RWPE1 (cell line): ENCODE measurements at regions not wholly inside any gene's neighbourhood (a gene's known extent, or its start where the extent isn't known, plus 50 kb on each side); places are given as distances from the start of the nearest gene placed in this dataset.

Source experiments
- CTCF ChIA-PET: fragments of 350-600 bp; sonication (Branson Sonifier 250); formaldehyde crosslinking; extraction: SDS; loops from one replicate; lab custom pipeline; 2021; lab: Yijun Ruan, JAX
- POLR2A ChIA-PET: fragments of 400-600 bp; formaldehyde crosslinking; extraction: SDS; loops from one replicate; lab custom pipeline; 2020; ENCODE audit warnings: antibody characterized with exemption; ENCODE audit not compliant: low non-redundant PET; lab: Yijun Ruan, JAX
- DNase-seq: peaks from one replicate; pipeline ENCODE4 v3.0.0; 2012; ENCODE audit warnings: low spot score
- H3K27ac ChIP-seq: fragments of 450-650 bp; 2 replicates; pipeline ENCODE4 v1.5.1; 2017
- CTCF ChIP-seq: fragments of 450-650 bp; conservative IDR thresholded peaks from 2 replicates; pipeline ENCODE4 v1.5.1; 2017; ENCODE audit warnings: low read depth, mild to moderate bottlenecking

DNA sequence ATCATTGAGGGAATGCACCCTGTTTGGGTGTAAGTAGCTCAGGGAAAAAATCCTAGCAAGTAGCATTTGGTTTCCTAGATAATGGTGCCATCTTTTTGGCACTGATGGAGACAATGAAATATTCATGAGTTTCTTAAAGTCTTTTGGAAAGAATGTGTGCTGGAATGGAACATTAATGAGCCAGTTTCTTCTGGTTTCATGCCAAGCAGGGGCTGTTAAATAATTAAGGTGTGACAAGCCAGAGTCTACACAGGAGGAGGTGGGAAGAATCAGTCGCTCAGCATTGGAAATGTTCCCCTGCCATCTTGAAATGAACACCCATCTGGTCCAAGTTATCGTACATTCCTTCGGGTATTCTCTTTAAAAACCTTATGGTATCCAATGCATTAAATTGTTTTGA, 457.3 kb downstream of the RIT2 start:
- ChIA-PET CTCF (no interaction called here), POLR2A (no interaction called here)
- H3K27ac ChIP-seq: no peak overlapping the region
- no peak for TF ChIP-seq CTCF
- no peak for DNase-seq

- no peak for DNase-seq
- H3K27ac ChIP-seq: no peak overlapping the region
- TF ChIP-seq CTCF: no peak
- ChIA-PET POLR2A (no interaction called here), CTCF (interaction anchor here (0.6 kb wide), 1 partner anchor 122 kb away, joined by 6 read pairs; no protein-coding TSS in a partner anchor)
Measured at GRCh38 chr18:42659187-42659586, 456.3 kb downstream of the RIT2 start.

GRCh38 chr18:42670860-42671259, 444.6 kb downstream of the RIT2 start:
- POLR2A ChIA-PET: no interaction called here

DNA sequence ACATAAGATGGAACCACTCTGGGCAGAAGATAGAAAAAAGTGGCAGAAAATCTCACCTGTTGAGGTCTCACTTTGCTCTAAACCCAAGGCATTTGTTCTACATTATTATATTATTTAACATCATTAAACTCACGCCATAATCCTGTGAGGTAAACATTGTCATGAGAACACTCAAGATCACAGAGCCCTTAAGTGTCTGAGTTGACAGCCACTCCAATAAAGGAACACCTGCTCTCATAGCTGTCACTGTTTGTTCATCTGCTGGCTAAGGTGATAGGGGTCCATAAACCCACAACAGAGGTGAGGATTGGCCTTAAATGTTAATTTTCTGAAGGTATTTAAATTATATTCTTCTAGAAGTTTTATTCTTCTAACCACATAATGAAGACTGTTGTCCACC, 439.7 kb downstream of the RIT2 start:
- H3K27ac ChIP-seq: no peak overlapping the region
- no peak for DNase-seq
- TF ChIP-seq CTCF: no peak
- POLR2A ChIA-PET: no interaction called here
- CTCF ChIA-PET: no interaction called here

More at GRCh38 chr18:42670860-42671259, 444.6 kb downstream of the RIT2 start:
- no peak overlapping the region for H3K27ac ChIP-seq
- DNase-seq: no peak
- no peak for TF ChIP-seq CTCF
- CTCF ChIA-PET: interaction anchor here (0.6 kb wide), 1 partner anchor 122 kb away, joined by 3 read pairs; no protein-coding TSS in a partner anchor

DNA sequence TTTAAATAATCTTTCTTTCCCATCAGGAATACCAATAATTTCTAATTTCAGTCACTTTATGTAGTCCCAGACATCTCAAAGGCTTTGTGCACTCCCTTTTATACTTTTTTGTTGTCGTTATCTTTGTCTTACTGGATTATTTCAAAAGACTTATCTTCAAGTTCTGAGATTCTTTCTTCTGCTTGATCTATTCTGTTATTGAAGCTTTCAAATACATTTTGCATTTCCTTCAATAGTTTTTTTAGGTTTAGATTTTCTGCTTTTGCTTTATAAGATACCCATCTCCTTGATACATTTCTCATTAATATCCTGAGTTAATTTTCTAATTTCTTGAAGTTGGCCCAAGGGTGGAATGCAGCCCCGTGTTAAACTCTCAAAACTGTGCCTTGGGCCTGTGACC, 432.4 kb downstream of the RIT2 start:
- no peak for TF ChIP-seq CTCF
- POLR2A ChIA-PET: no interaction called here
- no peak for DNase-seq
- H3K27ac ChIP-seq: no peak overlapping the region
- CTCF ChIA-PET: no interaction called here

DNA sequence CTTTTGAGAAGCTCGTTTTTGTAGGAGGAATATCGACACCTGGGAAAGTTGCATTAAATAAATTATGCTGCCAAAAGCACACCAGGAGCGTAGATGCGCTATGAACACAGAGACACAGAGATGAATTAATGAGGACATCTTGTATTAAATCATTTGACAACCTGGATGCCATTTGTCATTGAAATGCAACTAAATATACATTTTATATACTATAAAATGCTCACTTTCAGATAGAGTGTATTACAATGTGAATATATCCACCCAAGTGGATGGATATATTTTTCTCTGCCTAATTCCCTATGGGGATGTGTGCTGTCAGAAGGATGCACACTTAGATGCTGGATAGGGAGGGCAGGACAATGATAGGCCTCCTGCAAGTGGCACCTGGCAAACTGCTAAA, 426.2 kb downstream of the RIT2 start:
- no peak for TF ChIP-seq CTCF
- CTCF ChIA-PET: no interaction called here
- no peak for DNase-seq
- POLR2A ChIA-PET: no interaction called here
- H3K27ac ChIP-seq: no peak overlapping the region
